ENCODE measurements at regions not wholly inside any gene's neighbourhood (a gene's known extent, or its start where the extent isn't known, plus 50 kb on each side); places are given as distances from the start of the nearest gene placed in this dataset.
"Not testable (repeated sequence)": the region's sequence is repeated elsewhere in the genome, so short reads cannot be mapped to it uniquely, and the experiment has no call there.

DNA sequence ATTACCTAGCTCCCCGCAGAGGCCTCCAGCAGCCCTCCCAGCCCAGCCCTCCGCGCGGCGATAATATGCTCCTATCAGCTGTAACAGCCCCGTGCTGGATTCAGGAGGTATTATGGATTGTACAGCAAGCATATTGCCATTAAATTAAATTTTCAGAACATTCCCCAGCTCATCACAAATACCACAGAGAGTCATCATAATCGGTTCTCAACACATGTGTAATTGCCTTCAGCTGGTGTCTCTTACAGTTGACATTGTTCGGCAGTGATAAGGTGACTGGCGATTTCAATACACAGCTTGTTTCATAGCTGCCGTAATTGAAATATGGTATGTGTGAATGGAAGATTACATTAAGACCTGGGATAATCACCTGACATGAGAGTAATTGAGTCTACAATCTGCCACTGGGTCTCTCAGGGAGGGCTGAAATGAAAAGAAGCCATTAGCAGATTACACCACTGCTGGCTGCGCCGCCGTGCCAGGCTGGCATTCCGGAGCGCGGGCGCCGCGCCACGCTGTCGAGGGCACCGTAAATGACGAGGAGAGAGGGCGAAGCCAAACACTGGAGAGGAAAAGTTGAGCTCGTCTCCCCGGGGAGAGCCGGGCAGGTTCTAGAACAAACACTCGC lies 549.4 kb upstream of the SALL3 start:
- ATAC-seq (ENCODE audit: low FRiP score) (no peak), DNase-seq (ENCODE audit: low spot score) (no peak)
- TF ChIP-seq, protein P1, sequence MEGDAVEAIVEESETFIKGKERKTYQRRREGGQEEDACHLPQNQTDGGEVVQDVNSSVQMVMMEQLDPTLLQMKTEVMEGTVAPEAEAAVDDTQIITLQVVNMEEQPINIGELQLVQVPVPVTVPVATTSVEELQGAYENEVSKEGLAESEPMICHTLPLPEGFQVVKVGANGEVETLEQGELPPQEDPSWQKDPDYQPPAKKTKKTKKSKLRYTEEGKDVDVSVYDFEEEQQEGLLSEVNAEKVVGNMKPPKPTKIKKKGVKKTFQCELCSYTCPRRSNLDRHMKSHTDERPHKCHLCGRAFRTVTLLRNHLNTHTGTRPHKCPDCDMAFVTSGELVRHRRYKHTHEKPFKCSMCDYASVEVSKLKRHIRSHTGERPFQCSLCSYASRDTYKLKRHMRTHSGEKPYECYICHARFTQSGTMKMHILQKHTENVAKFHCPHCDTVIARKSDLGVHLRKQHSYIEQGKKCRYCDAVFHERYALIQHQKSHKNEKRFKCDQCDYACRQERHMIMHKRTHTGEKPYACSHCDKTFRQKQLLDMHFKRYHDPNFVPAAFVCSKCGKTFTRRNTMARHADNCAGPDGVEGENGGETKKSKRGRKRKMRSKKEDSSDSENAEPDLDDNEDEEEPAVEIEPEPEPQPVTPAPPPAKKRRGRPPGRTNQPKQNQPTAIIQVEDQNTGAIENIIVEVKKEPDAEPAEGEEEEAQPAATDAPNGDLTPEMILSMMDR (IDR thresholded peaks at IDR 0.05), result no peak

DNA sequence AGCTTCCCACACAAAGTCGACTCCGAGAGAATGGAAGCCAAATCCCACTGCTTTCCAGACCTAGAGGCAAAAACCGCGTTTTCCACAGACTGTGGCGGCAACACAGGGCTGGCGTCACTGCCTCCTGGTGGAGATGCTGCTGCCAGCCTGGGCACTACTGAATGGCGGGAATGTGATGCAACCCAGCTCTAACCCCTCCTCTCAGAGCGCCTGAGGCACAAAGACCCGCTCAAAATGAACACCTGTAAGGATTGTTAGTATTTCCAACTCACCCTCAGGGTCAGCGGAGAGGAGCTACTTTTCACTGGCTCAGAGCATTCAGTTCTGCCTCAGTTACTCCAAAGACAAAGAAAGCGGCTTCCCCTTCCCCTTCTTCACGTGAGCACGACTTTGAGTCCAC lies 548.0 kb upstream of the SALL3 start:
- TF ChIP-seq, protein P1 (IDR thresholded peaks at IDR 0.05), result no peak

DNA sequence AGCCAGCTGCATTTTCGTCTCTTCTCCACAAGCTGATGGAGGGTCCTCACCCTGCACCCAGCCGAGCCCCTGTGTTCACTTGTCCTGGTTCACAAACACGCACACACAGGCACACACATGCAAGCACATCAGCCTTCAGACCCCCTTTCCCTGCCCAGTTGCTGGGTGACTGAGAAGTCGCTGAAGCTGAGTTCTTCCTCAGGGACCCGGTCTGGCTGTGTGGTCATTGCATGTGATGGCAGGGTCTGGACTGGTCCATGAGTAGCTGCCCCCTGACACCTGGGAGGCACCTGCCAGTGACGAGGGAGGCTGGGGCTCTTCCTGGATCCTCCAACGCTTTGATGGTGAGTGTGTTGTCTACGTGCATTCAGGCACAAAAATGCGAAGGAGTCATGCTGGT lies 546.1 kb upstream of the SALL3 start:
- no peak for DNase-seq (ENCODE audit: low spot score)
- ATAC-seq (ENCODE audit: low FRiP score), result no peak
- TF ChIP-seq, protein P1 (IDR thresholded peaks at IDR 0.05), result no peak

More for the DNA sequence above, 548.0 kb upstream of the SALL3 start:
- no peak for ATAC-seq (ENCODE audit: low FRiP score)
- no peak for DNase-seq (ENCODE audit: low spot score)

DNA sequence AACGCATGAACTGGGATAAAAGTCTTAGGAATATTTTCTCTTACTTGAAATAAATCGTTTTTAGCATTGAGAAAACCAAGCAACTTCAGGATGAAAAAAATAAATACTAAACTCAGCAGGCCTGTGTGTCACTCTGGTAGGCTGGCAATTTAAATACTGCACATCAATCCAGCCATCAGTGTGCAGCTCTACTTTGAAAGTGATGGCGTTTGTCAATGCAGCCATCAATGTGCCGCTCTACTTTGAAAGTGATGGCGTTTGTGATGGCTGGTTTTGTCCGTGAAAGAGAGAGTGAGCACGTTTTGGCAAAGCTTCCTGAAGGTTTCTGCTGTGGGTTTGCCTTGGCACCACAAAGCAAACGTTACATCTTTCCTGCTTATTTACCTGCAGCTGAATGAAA lies 543.5 kb upstream of the SALL3 start:
- DNase-seq (ENCODE audit: low spot score), result no peak
- TF ChIP-seq, protein P1 (IDR thresholded peaks at IDR 0.05), result no peak
- no peak for ATAC-seq (ENCODE audit: low FRiP score)

DNA sequence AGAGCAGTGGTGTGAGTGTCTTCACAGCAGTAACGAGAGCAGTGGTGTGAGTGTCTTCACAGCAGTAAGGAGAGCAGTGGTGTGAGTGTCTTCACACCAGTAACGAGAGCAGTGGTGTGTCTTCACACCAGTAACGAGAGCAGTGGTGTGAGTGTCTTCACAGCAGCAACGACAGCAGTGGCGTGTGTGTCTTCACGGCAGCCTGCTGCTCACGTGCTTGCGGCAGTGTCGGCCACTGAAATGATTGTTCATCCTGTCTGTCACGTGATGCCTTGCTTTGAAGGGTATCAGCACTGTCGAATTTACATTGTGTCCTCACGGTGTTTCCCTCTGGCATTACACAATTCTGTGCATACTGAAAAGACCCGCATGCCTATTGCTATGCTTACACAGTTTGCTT lies 541.4 kb upstream of the SALL3 start:
- not testable (repeated sequence) for DNase-seq (ENCODE audit: low spot score); ATAC-seq (ENCODE audit: low FRiP score)

DNA sequence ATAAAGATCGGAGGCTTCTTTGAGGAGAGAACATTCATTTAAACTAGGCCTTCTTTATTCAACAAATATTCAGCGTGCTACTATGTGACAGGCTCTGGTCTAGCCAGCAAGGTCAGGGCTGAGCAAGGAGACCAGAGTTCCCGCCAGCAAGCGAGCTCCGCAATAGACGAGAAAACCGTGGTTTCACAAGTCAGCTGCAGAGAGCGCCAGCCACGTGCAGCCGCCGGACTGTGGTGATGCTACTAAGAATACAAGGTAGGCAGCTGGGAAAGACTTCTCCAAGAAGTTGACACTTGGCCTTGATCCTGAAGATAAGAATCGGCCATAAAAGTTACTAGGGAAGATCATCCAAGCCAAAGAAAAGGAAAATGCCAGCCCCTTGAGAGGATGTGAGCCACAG lies 533.7 kb upstream of the SALL3 start:
- no peak for ATAC-seq (ENCODE audit: low FRiP score)
- TF ChIP-seq, protein P1 (IDR thresholded peaks at IDR 0.05), result no peak
- DNase-seq (ENCODE audit: low spot score), result no peak

DNA sequence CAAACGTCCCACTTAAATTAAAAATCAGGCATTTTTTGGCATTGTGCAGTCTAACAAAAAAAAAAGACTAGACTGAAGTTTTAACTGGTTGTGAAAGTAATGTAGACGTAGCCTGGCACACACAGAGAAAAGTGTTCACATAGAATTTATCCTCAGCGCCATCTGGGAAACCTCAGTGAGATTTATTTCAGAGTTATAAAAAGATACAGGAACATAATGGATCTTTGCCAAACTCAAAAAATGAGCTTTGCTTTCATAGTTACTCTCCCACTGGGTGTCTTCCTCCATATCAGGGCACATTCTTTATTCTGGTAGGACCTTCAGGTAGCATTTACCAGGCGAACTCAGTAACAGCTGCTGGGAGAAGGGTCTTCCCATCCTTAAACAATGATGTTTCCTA lies 532.4 kb upstream of the SALL3 start:
- ATAC-seq (ENCODE audit: low FRiP score) (no peak), DNase-seq (ENCODE audit: low spot score) (no peak)
- TF ChIP-seq, protein P1 (IDR thresholded peaks at IDR 0.05), result no peak

All from omental fat pad (tissue), 3 donors.